HL-60 (cell line): ENCODE measurements at regions not wholly inside any gene's neighbourhood (a gene's known extent, or its start where the extent isn't known, plus 50 kb on each side); places are given as distances from the start of the nearest gene placed in this dataset.

Experiments
- DNase-seq, 2 experiments: peaks; one replicate each; pipeline ENCODE4 v3.0.0-alpha.2; 2010 to 2020; ENCODE audit warnings: low read depth in 1 of 2, low spot score in 1 of 2
- H3K27ac ChIP-seq: fragments of 250-450 bp; sonication (Bioruptor Pico); replicated peaks from 2 replicates; pipeline ENCODE4 v1.5.1; 2020; ENCODE audit warnings: mild to moderate bottlenecking, moderate library complexity
- H3K27me3 ChIP-seq: fragments of 250-450 bp; sonication (Bioruptor Pico); 2 replicates; pipeline ENCODE4 v1.5.1; 2021; ENCODE audit warnings: mild to moderate bottlenecking, moderate library complexity; ENCODE audit not compliant: insufficient read depth, poor library complexity, severe bottlenecking
- H3K4me3 ChIP-seq: replicated peaks from 2 replicates; pipeline ENCODE4 v1.5.1; 2011; ENCODE audit warnings: mild to moderate bottlenecking, control low read depth, low read length; ENCODE audit not compliant: insufficient read depth
- CTCF ChIP-seq: IDR thresholded peaks from one replicate; pipeline ENCODE4 v1.5.1; 2011; ENCODE audit warnings: low read length, control low read depth, inconsistent platforms; ENCODE audit not compliant: insufficient read depth
- GABPA ChIP-seq: IDR thresholded peaks from 2 replicates; pipeline ENCODE4 v1.6.1; 2012; ENCODE audit warnings: low read depth
- POLR2AphosphoS5 ChIP-seq: IDR thresholded peaks from 2 replicates; pipeline ENCODE4 v1.6.1; 2012; ENCODE audit warnings: low read depth
- REST ChIP-seq: IDR thresholded peaks from 2 replicates; pipeline ENCODE4 v1.6.1; 2012; ENCODE audit warnings: low read depth; ENCODE audit not compliant: insufficient replicate concordance
- SPI1 ChIP-seq: IDR thresholded peaks from 2 replicates; pipeline ENCODE4 v1.6.1; 2012; ENCODE audit warnings: low read depth, mild to moderate bottlenecking, borderline replicate concordance

GRCh38 chr1:30403061-30403645 is 320.2 kb downstream of the MATN1 start:
- H3K27me3 ChIP-seq, result no peaks in the 10 kb centered on the region
- no peak for TF ChIP-seq GABPA
- no peak for TF ChIP-seq REST
- TF ChIP-seq CTCF, result no peak
- no peak for TF ChIP-seq POLR2AphosphoS5
- TF ChIP-seq SPI1, result no peak
- H3K27ac ChIP-seq, result no peak overlapping the region
- no peak overlapping the region for H3K4me3 ChIP-seq
- DNase-seq, result no peak

GRCh38 chr1:30402031-30402430 is 321.4 kb downstream of the MATN1 start:
- H3K4me3 ChIP-seq, result no peak overlapping the region
- H3K27ac ChIP-seq, result no peak overlapping the region
- TF ChIP-seq POLR2AphosphoS5, result no peak
- TF ChIP-seq SPI1, result no peak
- no peak for TF ChIP-seq GABPA
- TF ChIP-seq REST, result no peak
- TF ChIP-seq CTCF, result no peak
- no peak for DNase-seq
- H3K27me3 ChIP-seq, result no peaks in the 10 kb centered on the region

GRCh38 chr1:30400507-30400906 is 322.9 kb downstream of the MATN1 start:
- Histone ChIP-seq H3K4me3 (no peak overlapping the region), H3K27ac (no peak overlapping the region), H3K27me3 (no peaks in the 10 kb centered on the region)
- no peak for TF ChIP-seq REST
- no peak for TF ChIP-seq GABPA
- no peak for TF ChIP-seq CTCF
- no peak for TF ChIP-seq SPI1
- no peak for TF ChIP-seq POLR2AphosphoS5
- DNase-seq, result no peak
